Fibroblast of the conjunctiva (primary cell): ENCODE measurements at regions not wholly inside any gene's neighbourhood (a gene's known extent, or its start where the extent isn't known, plus 50 kb on each side); places are given as distances from the start of the nearest gene placed in this dataset.

Source experiments
- DNase-seq: peaks from one replicate; pipeline ENCODE4 v3.0.0-alpha.2; 2010; ENCODE audit warnings: low read depth

- DNase-seq = no peak
These were observed 111.3 kb downstream of the DAD1 start for GRCh38 chr14:22477569-22478194.

DNA sequence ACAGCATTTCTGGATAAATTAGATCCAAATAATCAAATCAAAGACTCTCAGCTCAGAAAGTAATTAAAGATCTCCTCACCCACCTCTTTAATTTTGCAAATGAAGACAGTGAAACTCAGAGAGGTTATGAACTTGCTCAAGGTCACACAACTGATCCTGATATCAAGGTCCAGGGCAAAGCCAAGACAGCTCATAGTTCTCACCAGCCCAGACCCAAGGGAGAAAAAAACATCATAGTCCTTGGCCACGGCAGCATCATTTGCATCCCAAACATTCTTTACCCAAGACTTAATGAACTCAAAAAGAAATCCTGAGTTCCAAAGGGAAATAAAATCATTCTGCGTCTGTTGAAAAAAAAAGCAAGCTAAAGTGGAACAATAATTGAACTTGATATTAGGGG lies 112.1 kb downstream of the DAD1 start:
- DNase-seq = no peak

GRCh38 chr14:22476005-22476751 lies 112.8 kb downstream of the DAD1 start:
- no peak for DNase-seq

DNA sequence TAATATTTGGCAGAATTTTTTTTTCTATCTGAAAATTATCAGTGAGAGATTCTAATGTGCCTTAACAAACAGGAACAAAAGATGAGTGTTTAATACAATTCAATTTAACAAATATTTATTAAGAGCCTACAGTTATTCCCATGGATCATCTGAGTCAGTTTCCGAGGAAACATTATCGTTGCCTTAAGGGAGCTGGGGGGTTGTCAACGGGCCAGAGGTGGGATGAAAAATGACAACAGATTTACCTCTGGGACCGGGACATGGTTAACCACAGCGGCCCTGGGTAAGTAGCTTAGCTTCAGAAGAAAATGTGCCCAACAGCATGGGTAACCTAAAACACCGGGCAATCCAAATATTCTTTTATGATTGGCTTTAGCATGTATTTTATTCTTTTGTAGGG lies 113.6 kb downstream of the DAD1 start:
- DNase-seq = no peak

GRCh38 chr14:22474730-22475351 lies 114.2 kb downstream of the DAD1 start:
- no peak for DNase-seq

DNA sequence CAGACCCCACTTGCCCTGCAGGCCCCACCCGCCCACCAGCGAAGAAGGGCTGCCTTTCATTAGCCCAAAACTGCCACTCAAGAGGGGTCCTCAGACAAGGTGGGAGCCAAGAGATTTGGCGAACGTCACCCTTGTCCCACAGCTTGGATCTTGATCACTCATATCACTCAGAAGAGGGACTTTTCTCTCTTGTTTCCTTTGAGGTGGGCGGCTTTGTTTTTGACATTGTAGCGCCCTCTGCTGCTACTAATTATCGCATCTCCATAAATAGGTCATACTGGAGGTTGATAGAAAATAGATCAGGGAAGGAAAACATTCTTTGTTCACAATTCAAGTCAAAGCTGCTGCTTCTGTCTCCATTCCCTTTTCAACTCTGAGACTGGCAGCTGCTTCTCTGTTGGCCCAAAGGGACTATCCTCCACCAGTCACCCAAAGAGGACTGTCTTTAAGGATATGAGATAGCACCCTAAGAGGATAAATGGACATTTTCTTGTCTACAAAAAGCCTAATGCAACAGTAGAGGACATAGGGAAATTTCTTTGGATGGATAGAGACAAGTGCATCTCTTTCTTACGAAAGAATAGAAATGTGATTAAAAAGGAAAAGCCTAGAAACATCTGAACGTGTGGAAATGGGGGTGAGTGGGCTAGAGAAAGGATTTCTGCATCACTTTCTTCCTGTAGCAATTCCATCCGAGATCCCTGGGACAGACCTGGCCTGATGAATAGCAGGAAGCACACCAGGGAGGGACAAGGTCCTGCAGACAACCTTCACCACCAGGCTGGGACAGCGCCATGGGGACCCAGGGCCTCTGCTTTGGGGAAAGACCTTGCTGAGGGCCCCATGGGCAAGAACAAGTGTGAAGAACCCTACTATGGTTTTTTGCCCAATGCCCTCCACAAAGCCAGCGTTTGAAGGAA lies 115.8 kb downstream of the DAD1 start:
- DNase-seq = no peak

DNA sequence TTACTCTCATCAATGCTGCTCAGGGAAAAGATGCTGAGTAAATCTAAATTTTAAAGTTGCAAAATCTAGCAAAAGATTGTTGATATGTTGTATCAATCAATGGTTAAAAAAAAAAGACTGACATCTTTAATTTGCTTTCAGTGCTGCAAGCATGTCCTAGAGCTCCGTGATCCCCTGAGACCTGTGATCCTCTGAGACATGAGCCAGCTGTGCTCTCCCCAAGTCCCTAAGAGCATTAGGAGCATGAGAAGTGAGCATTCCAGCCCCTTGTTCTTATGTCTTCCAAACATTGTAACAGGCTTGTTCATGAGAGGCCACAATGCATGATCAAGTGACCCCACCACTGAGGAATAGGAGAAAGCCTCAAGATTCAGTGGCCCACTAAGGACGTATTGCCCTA lies 116.6 kb downstream of the DAD1 start:
- DNase-seq = no peak

DNA sequence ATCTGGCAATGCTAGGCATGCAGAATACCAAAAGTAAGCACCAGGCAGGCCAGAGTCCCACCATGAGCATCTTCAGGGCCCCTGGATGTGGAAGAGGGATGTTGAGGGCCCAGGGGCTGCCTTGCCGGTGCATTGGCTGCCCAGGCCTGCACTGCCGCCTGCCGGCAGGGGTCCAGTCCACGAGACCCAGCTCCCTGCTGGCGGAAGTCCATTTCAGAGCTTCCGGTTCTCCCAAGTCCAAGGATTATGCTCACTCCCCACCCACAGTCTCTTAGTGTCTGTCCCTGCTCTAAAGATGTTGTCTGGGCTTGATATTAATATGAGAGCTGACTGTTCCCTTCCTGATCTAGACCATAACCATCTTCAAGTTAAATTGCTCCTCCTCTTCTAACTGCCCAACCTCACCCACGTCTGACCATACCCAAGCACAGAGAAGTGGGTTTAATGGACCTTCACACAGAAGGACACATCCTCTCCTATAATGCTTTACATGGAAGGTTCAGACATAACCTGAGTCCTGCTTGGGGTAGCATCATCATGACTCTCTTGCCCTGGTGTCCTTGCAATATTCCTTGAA lies 117.4 kb downstream of the DAD1 start:
- DNase-seq = no peak

DNA sequence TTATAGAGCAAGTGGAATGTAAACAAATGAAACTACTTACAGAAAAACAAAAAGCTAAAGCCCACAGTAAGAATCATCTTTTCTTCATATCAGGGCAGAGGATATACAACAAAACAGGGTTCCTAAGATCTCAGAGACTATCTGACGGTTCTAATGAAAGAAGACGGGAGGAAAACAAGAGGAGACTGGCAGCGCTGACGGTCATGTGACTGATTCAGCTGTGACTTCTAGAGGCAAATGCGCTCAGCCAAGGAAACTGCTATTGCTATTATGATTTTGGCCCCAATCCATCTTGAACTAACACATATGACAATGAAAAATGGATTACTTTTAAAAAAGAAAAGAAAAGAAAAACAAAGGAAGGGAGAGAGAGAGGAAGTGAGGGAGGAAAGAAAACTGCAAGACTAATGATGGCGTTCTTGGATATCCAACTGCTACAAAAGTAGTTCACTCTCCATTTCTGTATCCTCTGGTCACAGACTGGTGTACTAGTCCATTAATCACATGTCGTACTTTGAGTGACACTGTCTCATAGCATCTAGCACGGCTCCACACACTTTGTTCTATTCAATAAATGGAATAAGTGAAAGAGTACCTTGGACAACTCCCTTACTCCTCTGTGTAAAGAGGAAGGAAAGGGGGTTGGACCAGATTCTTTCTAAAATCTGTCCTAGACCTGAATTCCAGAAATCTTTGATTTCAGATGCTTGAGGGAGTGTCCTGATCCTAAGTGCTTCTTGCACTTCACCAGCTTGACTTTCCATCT lies 119.3 kb downstream of the DAD1 start:
- no peak for DNase-seq

DNA sequence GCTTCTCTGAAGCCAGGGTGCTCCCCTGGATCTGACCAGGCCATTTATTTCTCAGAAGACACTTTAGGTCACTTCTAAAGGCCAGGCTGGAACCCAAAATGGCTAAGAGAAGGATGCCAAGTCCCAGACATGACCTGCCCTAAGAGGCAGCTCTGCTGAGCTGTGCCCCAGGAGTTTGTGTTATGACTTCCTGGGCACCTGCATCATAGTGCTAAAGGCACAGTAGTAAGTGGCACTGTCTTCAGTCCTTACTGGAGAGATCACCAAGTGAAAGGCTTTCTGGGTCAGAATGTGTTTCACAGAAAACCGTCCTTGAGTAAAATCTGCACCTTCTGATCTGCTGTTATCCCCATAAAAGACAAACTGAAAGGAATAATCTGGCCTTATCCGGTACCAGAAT lies 120.2 kb downstream of the DAD1 start:
- DNase-seq = no peak

- DNase-seq = no peak
These were observed 122.5 kb downstream of the DAD1 start for GRCh38 chr14:22466491-22466890.

GRCh38 chr14:22465201-22465840 lies 123.7 kb downstream of the DAD1 start:
- no peak for DNase-seq

- DNase-seq = no peak
These were observed 124.4 kb downstream of the DAD1 start for GRCh38 chr14:22464422-22465142.

DNA sequence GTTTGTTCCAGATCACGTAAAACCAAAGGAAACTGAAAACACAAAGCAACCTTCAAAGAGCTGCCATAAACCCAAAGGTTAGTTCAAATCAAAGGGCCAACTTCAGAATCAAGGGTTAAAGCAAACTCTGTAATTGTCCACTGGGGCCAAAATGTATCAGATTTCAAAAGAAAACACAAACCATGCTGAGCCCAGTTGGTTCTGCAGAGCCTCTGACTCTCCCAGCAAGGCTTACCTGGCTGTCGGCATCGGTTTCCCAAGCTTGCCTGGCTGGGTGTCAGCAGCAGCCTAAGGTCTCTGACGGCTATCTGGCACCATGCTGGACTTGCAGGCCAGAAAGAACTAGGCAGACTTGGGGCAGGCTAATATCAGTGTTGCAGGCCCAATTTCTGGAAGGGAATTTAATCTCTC lies 125.3 kb downstream of the DAD1 start:
- DNase-seq = no peak

GRCh38 chr14:22462923-22463322 lies 126.1 kb downstream of the DAD1 start:
- no peak for DNase-seq

GRCh38 chr14:22460461-22461195 lies 128.4 kb downstream of the DAD1 start:
- no peak for DNase-seq

- no peak for DNase-seq
These were observed 130.3 kb downstream of the DAD1 start for GRCh38 chr14:22458737-22459136.

- no peak for DNase-seq
These were observed 131.9 kb downstream of the DAD1 start for GRCh38 chr14:22456998-22457594.

GRCh38 chr14:22456421-22456820 lies 132.6 kb downstream of the DAD1 start:
- DNase-seq = no peak
